Natural killer cell (primary cell): ENCODE measurements at regions not wholly inside any gene's neighbourhood (a gene's known extent, or its start where the extent isn't known, plus 50 kb on each side); places are given as distances from the start of the nearest gene placed in this dataset.

Source experiments
- ATAC-seq, 3 donors: fragments of 150-1000 bp in 2 of 3; fragments of 200-7000 bp in 1 of 3; cut with Tn5 transposase; 1 replicate in 1 of 3; 2 replicates in 2 of 3; pipeline ENCODE4 v1.10.0; 2021; ENCODE audit warnings: mild to moderate bottlenecking in 2 of 3, moderate library complexity in 2 of 3
- DNase-seq, 2 donors: peaks; one replicate each; pipeline versions ENCODE4 v3.0.0 to v3.0.0-alpha.2; 2013 to 2021; ENCODE audit warnings: mixed read lengths in 1 of 2
- H3K27ac ChIP-seq: one replicate; pipeline ENCODE4 v1.5.1; 2013; ENCODE audit warnings: mild to moderate bottlenecking, low read length
- H3K27me3 ChIP-seq: one replicate; pipeline ENCODE4 v1.6.1; 2013; ENCODE audit warnings: low read length; ENCODE audit not compliant: control insufficient read depth, insufficient read depth
- H3K36me3 ChIP-seq: one replicate; pipeline ENCODE4 v1.6.1; 2013; ENCODE audit warnings: low read length; ENCODE audit not compliant: control insufficient read depth, insufficient read depth
- H3K4me1 ChIP-seq: one replicate; pipeline ENCODE4 v1.6.1; 2013; ENCODE audit warnings: low read length; ENCODE audit not compliant: control insufficient read depth, insufficient read depth
- H3K4me3 ChIP-seq: one replicate; pipeline ENCODE4 v1.5.1; 2013; ENCODE audit warnings: low read length
- H3K9me3 ChIP-seq: one replicate; pipeline ENCODE4 v1.6.1; 2013; ENCODE audit warnings: low read length; ENCODE audit not compliant: control insufficient read depth, insufficient read depth
- H3K27ac Mint-ChIP-seq, 2 donors: one replicate each; pipeline ENCODE4 v1.8.0; 2022; ENCODE audit warnings: mild to moderate bottlenecking in 2 of 2, mixed read lengths in 2 of 2, moderate library complexity in 1 of 2
- H3K27me3 Mint-ChIP-seq, 2 donors: one replicate each; pipeline ENCODE4 v1.8.0; 2022; ENCODE audit warnings: low read depth in 2 of 2, mixed read lengths in 2 of 2
- H3K36me3 Mint-ChIP-seq: one replicate; pipeline ENCODE4 v1.8.0; 2022; ENCODE audit warnings: mixed read lengths
- H3K4me1 Mint-ChIP-seq, 2 donors: one replicate each; pipeline ENCODE4 v1.8.0; 2022; ENCODE audit warnings: mixed read lengths in 2 of 2
- H3K4me3 Mint-ChIP-seq: one replicate; pipeline ENCODE4 v1.8.0; 2022; ENCODE audit warnings: mild to moderate bottlenecking, moderate library complexity, mixed read lengths
- H3K9me3 Mint-ChIP-seq, 2 donors: one replicate each; pipeline ENCODE4 v1.8.0; 2022; ENCODE audit warnings: mixed read lengths in 2 of 2
- WGBS: methylation state at CpG from one replicate; pipeline ENCODE4 v1.1.7; 2013; ENCODE audit warnings: missing lambda C conversion rate; ENCODE audit not compliant: insufficient coverage; 5-methylcytosine and 5-hydroxymethylcytosine counted together
- intact Hi-C: fragments of 100-400 bp; cut with micrococcal nuclease; formaldehyde crosslinking; loops from one replicate; pipeline ENCODE4 v1.14.2; 2022
- TF ChIP-seq, protein P1 (sequence below): fragments of 200-600 bp; IDR thresholded peaks from one replicate; pipeline ENCODE4 v1.8.0; 2022; ENCODE audit warnings: antibody characterized with exemption

DNA sequence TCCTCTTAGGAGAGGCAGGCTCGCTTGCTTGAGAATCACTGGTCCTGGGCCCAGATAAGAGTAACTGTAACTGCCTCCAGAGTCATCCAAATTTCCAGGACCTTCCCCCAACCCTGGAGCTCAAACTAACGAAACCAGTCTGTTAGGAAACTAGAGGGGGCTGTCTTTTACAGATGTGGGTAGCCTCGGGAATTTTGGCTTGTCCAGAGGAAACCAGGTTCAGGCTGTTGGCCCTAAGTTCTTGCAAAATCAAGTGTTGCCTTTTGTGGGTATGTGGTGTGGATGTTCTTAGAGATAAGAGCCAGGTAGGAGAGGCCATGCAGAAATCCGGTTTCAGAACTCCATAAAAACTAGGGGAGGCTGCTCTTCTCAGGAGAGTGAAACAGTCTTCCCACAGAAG lies 125.0 kb upstream of the DLX2 start:
- Mint-ChIP-seq H3K27ac (no peak overlapping the region), H3K4me1 (no peaks in the 10 kb centered on the region), H3K27me3 (peaks cover 11 to 18% of the 10 kb centered on the region in 2 donors), H3K4me3 (no peak overlapping the region), H3K36me3 (no peaks in the 10 kb centered on the region), H3K9me3 (no peaks in the 10 kb centered on the region)
- Histone ChIP-seq H3K27ac (no peak overlapping the region), H3K27me3 (no peaks in the 10 kb centered on the region), H3K4me3 (no peak overlapping the region), H3K9me3 (no peaks in the 10 kb centered on the region), H3K36me3 (no peaks in the 10 kb centered on the region), H3K4me1 (no peaks in the 10 kb centered on the region)
- whole genome bisulfite sequencing = 49% methylated on average over 4 of the region's 4 CpGs
- ATAC-seq (no peak), DNase-seq (no peak)
- intact Hi-C loops = no loop called here
- TF ChIP-seq, protein P1, sequence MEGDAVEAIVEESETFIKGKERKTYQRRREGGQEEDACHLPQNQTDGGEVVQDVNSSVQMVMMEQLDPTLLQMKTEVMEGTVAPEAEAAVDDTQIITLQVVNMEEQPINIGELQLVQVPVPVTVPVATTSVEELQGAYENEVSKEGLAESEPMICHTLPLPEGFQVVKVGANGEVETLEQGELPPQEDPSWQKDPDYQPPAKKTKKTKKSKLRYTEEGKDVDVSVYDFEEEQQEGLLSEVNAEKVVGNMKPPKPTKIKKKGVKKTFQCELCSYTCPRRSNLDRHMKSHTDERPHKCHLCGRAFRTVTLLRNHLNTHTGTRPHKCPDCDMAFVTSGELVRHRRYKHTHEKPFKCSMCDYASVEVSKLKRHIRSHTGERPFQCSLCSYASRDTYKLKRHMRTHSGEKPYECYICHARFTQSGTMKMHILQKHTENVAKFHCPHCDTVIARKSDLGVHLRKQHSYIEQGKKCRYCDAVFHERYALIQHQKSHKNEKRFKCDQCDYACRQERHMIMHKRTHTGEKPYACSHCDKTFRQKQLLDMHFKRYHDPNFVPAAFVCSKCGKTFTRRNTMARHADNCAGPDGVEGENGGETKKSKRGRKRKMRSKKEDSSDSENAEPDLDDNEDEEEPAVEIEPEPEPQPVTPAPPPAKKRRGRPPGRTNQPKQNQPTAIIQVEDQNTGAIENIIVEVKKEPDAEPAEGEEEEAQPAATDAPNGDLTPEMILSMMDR = no peak

DNA sequence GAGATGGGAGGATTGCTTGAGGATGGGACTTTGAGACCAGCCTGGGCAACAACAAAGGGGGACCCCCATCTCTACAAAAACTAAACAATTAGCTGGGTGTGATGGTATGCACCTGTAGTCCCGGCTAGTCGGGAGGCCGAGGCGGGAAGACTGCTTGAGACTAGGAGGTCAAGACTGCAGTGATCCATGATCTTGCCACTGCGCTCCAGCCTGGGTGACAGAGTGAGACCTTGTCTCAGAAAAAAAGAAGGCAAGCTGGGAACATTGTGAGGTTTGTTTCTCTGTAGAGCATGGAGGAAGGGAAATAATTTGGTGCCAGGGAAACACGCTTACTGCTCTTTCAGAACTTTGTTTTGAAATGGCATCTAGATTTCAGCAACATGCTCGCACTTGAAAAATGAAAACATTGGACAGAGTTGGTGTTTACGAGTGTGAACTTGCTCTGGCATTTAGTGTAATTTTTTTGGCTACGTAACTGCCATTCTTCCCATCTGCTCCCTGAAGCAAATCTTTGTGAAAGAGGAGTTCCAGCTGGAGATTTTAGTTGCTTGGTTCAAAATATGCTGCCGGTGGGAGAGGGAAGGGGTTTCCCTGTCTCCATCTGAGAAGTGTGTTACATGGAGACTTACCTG lies 125.6 kb upstream of the DLX2 start:
- intact Hi-C loops = no loop called here
- no peaks in the 10 kb centered on the region for H3K9me3 Mint-ChIP-seq
- no peak for ATAC-seq
- no peak overlapping the region for H3K4me3 ChIP-seq
- H3K36me3 ChIP-seq = no peaks in the 10 kb centered on the region
- H3K4me1 ChIP-seq = no peaks in the 10 kb centered on the region
- H3K27ac ChIP-seq = no peak overlapping the region
- no peaks in the 10 kb centered on the region for H3K9me3 ChIP-seq
- H3K4me1 Mint-ChIP-seq = no peaks in the 10 kb centered on the region
- TF ChIP-seq, protein P1 = no peak
- H3K27me3 Mint-ChIP-seq = peaks cover 15 to 19% of the 10 kb centered on the region in 2 donors
- 95% methylated on average over 10 of the region's 10 CpGs for WGBS
- peaks cover 3% of the 10 kb centered on the region for H3K27me3 ChIP-seq
- no peaks in the 10 kb centered on the region for H3K36me3 Mint-ChIP-seq
- no peak for DNase-seq
- no peak overlapping the region for H3K27ac Mint-ChIP-seq
- H3K4me3 Mint-ChIP-seq = no peak overlapping the region

DNA sequence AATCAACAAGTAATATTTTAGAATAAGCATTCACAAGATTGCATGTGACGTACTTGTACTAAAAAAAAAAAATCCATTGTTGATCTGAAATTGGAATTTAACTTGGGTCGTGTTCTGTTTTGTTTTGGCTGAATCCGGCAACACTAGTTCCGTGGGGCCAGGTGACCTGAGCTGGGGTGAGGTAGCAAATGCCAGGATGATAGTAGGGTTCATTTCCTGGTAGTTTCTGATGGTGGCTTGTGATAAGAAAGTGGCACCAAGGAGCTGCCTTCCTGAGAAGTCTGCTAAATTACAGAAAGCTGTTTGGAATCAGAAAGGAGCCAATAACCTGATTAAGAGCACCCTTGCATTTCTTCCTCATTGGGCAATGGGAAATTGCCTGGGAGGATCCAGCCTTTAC lies 126.4 kb upstream of the DLX2 start:
- H3K4me3 Mint-ChIP-seq = no peak overlapping the region
- no peak overlapping the region for H3K27ac ChIP-seq
- H3K4me1 ChIP-seq = no peaks in the 10 kb centered on the region
- peaks cover 3% of the 10 kb centered on the region in 2 donors for H3K4me1 Mint-ChIP-seq
- no peak for ATAC-seq
- H3K9me3 ChIP-seq = no peaks in the 10 kb centered on the region
- TF ChIP-seq, protein P1 = no peak
- H3K27me3 Mint-ChIP-seq = peaks cover 23 to 25% of the 10 kb centered on the region in 2 donors
- peaks cover 7% of the 10 kb centered on the region for H3K27me3 ChIP-seq
- DNase-seq = no peak
- no peaks in the 10 kb centered on the region for H3K9me3 Mint-ChIP-seq
- intact Hi-C loops = no loop called here
- no peak overlapping the region for H3K4me3 ChIP-seq
- H3K27ac Mint-ChIP-seq = no peak overlapping the region
- H3K36me3 ChIP-seq = no peaks in the 10 kb centered on the region
- WGBS = 60% methylated on average over 4 of the region's 4 CpGs
- no peaks in the 10 kb centered on the region for H3K36me3 Mint-ChIP-seq

DNA sequence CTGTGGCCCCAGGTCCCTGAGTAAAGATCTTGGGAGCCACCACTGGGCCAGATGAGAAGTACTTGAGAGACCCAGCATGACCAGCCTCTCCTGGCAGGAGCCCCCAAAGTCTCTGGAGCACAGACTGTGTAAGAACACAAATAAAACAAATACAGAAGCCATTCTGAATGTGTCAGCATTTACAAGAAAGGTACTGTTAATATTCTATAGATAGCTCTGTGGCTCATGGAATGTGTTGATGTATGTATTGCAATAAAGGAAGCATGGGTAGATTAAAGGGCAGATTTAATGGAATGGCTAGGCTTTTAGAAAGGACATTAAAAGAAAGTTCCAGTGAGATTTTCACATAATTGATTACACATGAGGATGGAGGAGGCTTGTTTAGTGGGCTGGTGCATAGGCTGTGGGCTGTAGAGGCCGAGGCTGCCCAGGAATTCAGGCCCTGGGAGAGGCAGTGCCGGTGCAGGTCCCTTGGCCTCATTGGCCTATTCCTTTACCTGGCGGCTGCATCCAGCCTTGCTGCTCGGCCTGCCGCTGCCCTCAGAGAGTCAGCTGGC lies 127.7 kb upstream of the DLX2 start:
- H3K9me3 ChIP-seq = no peaks in the 10 kb centered on the region
- Mint-ChIP-seq H3K27me3 (peaks cover 31 to 35% of the 10 kb centered on the region in 2 donors), H3K36me3 (no peaks in the 10 kb centered on the region), H3K4me1 (peaks cover 16% of the 10 kb centered on the region in 2 donors), H3K9me3 (no peaks in the 10 kb centered on the region), H3K27ac (no peak overlapping the region), H3K4me3 (no peak overlapping the region)
- TF ChIP-seq, protein P1 = no peak
- no peak overlapping the region for H3K27ac ChIP-seq
- 81% methylated on average over 5 of the region's 5 CpGs for WGBS
- intact Hi-C loops = no loop called here
- no peak for ATAC-seq
- no peak overlapping the region for H3K4me3 ChIP-seq
- peaks cover 11% of the 10 kb centered on the region for H3K4me1 ChIP-seq
- H3K27me3 ChIP-seq = peaks cover 19% of the 10 kb centered on the region
- H3K36me3 ChIP-seq = no peaks in the 10 kb centered on the region
- DNase-seq = no peak
